IMR-90 (cell line): ENCODE measurements at regions not wholly inside any gene's neighbourhood (a gene's known extent, or its start where the extent isn't known, plus 50 kb on each side); places are given as distances from the start of the nearest gene placed in this dataset.

Experiments used
- ATAC-seq: fragments of 200-7000 bp; cut with Tn5 transposase; 2 replicates; pipeline ENCODE4 v1.9.1; 2020; ENCODE audit warnings: low read depth, mild to moderate bottlenecking, moderate library complexity
- BruUV-seq: library from RNA; stranded (reverse); fragments of 400-500 nt; replicated peaks from 2 replicates; lab custom pipeline; 2021; lab: Mats Ljungman, UMichigan
- CTCF ChIA-PET: fragments of 300-600 bp; formaldehyde crosslinking; extraction: SDS; loops from one replicate; lab custom pipeline; 2021; ENCODE audit warnings: antibody characterized with exemption; lab: Yijun Ruan, JAX
- POLR2A ChIA-PET: fragments of 300-600 bp; sonication (Branson Sonifier 250); formaldehyde crosslinking; loops from one replicate; lab custom pipeline; 2022; ENCODE audit warnings: antibody characterized with exemption; ENCODE audit not compliant: unreplicated experiment; lab: Charles Lee
- DNase-seq: peaks from one replicate; pipeline ENCODE4 v3.0.0; 2013
- H2AFZ ChIP-seq: replicated peaks from 2 replicates; pipeline ENCODE3; 2013; ENCODE audit warnings: low read length, mild to moderate bottlenecking; ENCODE audit not compliant: poor library complexity
- H2AK5ac ChIP-seq: 2 replicates; pipeline ENCODE4 v1.6.1; 2013; ENCODE audit warnings: low read depth, low read length, inconsistent platforms
- H2AK9ac ChIP-seq: replicated peaks from 2 replicates; pipeline ENCODE3; 2013; ENCODE audit warnings: mild to moderate bottlenecking, low read depth, low read length, moderate library complexity; ENCODE audit not compliant: poor library complexity
- H2BK120ac ChIP-seq: 2 replicates; pipeline ENCODE4 v1.6.1; 2013; ENCODE audit warnings: low read depth, low read length, inconsistent platforms
- H2BK15ac ChIP-seq: 3 replicates; pipeline ENCODE4 v1.6.1; 2013; ENCODE audit warnings: low read depth, low read length, inconsistent platforms
- H2BK20ac ChIP-seq: 2 replicates; pipeline ENCODE4 v1.6.1; 2013; ENCODE audit warnings: low read depth, mild to moderate bottlenecking, inconsistent platforms, low read length, moderate library complexity
- H2BK5ac ChIP-seq: 2 replicates; pipeline ENCODE4 v1.6.1; 2013; ENCODE audit warnings: mild to moderate bottlenecking, low read depth, low read length, inconsistent platforms; ENCODE audit not compliant: poor library complexity, severe bottlenecking
- H3K14ac ChIP-seq: replicated peaks from 2 replicates; pipeline ENCODE4 v1.6.1; 2013; ENCODE audit warnings: low read depth, low read length, inconsistent platforms
- H3K18ac ChIP-seq: 2 replicates; pipeline ENCODE4 v1.6.1; 2013; ENCODE audit warnings: low read depth, low read length, control low read depth
- H3K23ac ChIP-seq: 2 replicates; pipeline ENCODE4 v1.6.1; 2013; ENCODE audit warnings: low read depth, low read length, inconsistent platforms
- H3K27ac ChIP-seq: 2 replicates; pipeline ENCODE4 v1.5.1; 2013; ENCODE audit warnings: mild to moderate bottlenecking, control low read depth, low read length; ENCODE audit not compliant: insufficient read depth
- H3K27me3 ChIP-seq: 2 replicates; pipeline ENCODE4 v1.6.1; 2013; ENCODE audit warnings: low read length; ENCODE audit not compliant: control insufficient read depth, insufficient read depth
- H3K36me3 ChIP-seq: 2 replicates; pipeline ENCODE4 v1.6.1; 2013; ENCODE audit warnings: low read length, mixed read lengths; ENCODE audit not compliant: control insufficient read depth, insufficient read depth
- H3K4ac ChIP-seq: 2 replicates; pipeline ENCODE4 v1.6.1; 2013; ENCODE audit warnings: low read depth, low read length, inconsistent platforms
- H3K4me1 ChIP-seq: 2 replicates; pipeline ENCODE4 v1.6.1; 2013; ENCODE audit warnings: low read length, mixed read lengths; ENCODE audit not compliant: control insufficient read depth, insufficient read depth
- H3K4me2 ChIP-seq: 2 replicates; pipeline ENCODE4 v1.6.1; 2013; ENCODE audit warnings: low read depth, mild to moderate bottlenecking, control low read depth, low read length, moderate library complexity
- H3K4me3 ChIP-seq: 2 replicates; pipeline ENCODE4 v1.5.1; 2013; ENCODE audit warnings: low read depth, mild to moderate bottlenecking, control low read depth, low read length, moderate library complexity; ENCODE audit not compliant: insufficient read depth
- H3K56ac ChIP-seq: 2 replicates; pipeline ENCODE4 v1.6.1; 2013; ENCODE audit warnings: low read length, inconsistent platforms; ENCODE audit not compliant: insufficient read depth; ENCODE audit errors: extremely low read depth
- H3K79me1 ChIP-seq, 2 experiments: 2 replicates each; pipeline ENCODE4 v1.6.1; 2013; ENCODE audit warnings: low read length in 2 of 2, inconsistent platforms in 1 of 2, low read depth in 1 of 2
- H3K9ac ChIP-seq: 2 replicates; pipeline ENCODE4 v1.6.1; 2013; ENCODE audit warnings: low read depth, low read length, control low read depth
- H3K9me1 ChIP-seq: 2 replicates; pipeline ENCODE4 v1.6.1; 2013; ENCODE audit warnings: low read length, inconsistent platforms; ENCODE audit not compliant: insufficient read depth
- H3K9me3 ChIP-seq: 2 replicates; pipeline ENCODE4 v1.6.1; 2013; ENCODE audit warnings: low read length; ENCODE audit not compliant: control insufficient read depth, insufficient read depth
- H4K20me1 ChIP-seq: 2 replicates; pipeline ENCODE4 v1.6.1; 2013; ENCODE audit warnings: low read length, inconsistent platforms; ENCODE audit not compliant: insufficient read depth
- H4K5ac ChIP-seq: 2 replicates; pipeline ENCODE4 v1.6.1; 2013; ENCODE audit warnings: mild to moderate bottlenecking, low read depth, low read length, control low read depth
- H4K8ac ChIP-seq, 2 experiments: 2 replicates each; pipeline ENCODE4 v1.6.1; 2013; ENCODE audit warnings: low read depth in 2 of 2, low read length in 2 of 2, control low read depth in 1 of 2, inconsistent platforms in 1 of 2
- H4K91ac ChIP-seq: 2 replicates; pipeline ENCODE4 v1.6.1; 2013; ENCODE audit warnings: low read depth, low read length, inconsistent platforms; ENCODE audit not compliant: insufficient read depth
- CEBPB ChIP-seq: IDR thresholded peaks from 2 replicates; pipeline ENCODE4 v1.6.1; 2012; ENCODE audit warnings: low read depth, low read length, improper control_type of control experiment
- CHD1 ChIP-seq: IDR thresholded peaks from 2 replicates; pipeline ENCODE4 v1.6.1; 2012; ENCODE audit warnings: low read depth, low read length, improper control_type of control experiment
- MAZ ChIP-seq: IDR thresholded peaks from 2 replicates; pipeline ENCODE4 v1.6.1; 2012; ENCODE audit warnings: low read depth, mild to moderate bottlenecking, low read length, improper control_type of control experiment, moderate library complexity, borderline replicate concordance
- MXI1 ChIP-seq: IDR thresholded peaks from 2 replicates; pipeline ENCODE4 v1.6.1; 2012; ENCODE audit warnings: low read depth, mild to moderate bottlenecking, low read length, moderate library complexity, borderline replicate concordance
- NFE2L2 ChIP-seq: fragments of 150-350 bp; IDR thresholded peaks from 2 replicates; pipeline ENCODE4 v1.6.1; 2016; ENCODE audit warnings: low read depth, mild to moderate bottlenecking, low read length
- WGBS, 2 experiments: methylation state at CpG; one replicate each; pipeline versions ENCODE4 v1.1.5 to v1.1.7; 2013; ENCODE audit warnings: missing lambda C conversion rate in 2 of 2; ENCODE audit not compliant: insufficient read length in 1 of 2; ENCODE audit errors: extremely low coverage in 2 of 2; 5-methylcytosine and 5-hydroxymethylcytosine counted together
- dilution Hi-C: fragments of 300-500 bp; cut with HindIII; formaldehyde crosslinking; loops from one replicate; pipeline ENCODE4 v1.14.3; 2018; ENCODE audit warnings: low sequenced_read_pairs; ENCODE audit not compliant: unreplicated experiment
- in situ Hi-C: fragments of 300-500 bp; cut with MboI; formaldehyde crosslinking; loops from 3 replicates; pipeline ENCODE4 v1.14.3; 2019; ENCODE audit warnings: low sequenced_read_pairs, inconsistent platforms, mixed read lengths
- intact Hi-C: fragments of 100-400 bp; cut with micrococcal nuclease; formaldehyde crosslinking; loops from 2 replicates; pipeline ENCODE4 v1.10.0; 2022
- TF ChIP-seq, protein P1 (sequence below): fragments of 150-350 bp; IDR thresholded peaks from 2 replicates; pipeline ENCODE4 v1.6.1; 2017; ENCODE audit warnings: mild to moderate bottlenecking, antibody characterized with exemption, low read length, low read depth

DNA sequence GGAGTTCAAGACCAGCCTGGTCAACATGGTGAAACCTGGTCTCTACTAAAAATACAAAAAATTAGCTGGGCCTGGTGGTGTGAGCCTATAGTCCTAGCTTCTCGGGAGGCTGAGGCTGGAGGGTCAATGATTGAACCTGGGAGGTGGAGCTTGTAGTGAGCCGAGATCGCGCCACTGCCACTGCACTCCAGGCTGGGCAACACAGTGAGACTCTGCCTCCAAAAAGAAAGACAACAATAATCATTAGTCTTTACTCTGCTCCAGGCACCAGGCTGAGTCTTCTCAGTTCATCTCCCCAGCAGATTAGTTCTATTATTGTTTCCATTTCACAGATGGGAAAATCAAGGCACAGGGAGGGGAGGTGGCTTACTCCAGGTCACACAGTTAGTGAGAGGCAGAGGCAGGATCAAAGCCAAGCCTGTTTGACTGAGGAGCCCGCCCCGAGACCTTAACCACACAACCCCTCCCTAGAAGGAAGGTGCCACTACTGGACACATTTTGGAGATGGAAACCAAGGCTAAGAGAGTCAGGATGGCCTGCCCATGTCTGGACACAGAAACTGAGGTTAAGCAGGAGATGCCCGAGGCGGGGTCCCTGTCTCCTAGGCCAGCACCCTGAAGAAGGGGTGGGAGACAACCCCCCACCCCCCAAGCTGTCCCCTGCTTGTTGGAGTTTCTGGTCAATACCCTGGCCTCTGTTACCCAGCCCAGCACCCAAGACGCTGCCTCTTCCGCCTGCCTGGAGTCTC, 75.8 kb downstream of the CEBPB start:
- ATAC-seq: no peak
- intact Hi-C loops: no loop called here
- H2BK120ac ChIP-seq: peak overlapping the region; percentile 1; the same call in 1 of the 2 replicates
- no peak for TF ChIP-seq MXI1
- no peak for TF ChIP-seq MAZ
- TF ChIP-seq, protein P1, sequence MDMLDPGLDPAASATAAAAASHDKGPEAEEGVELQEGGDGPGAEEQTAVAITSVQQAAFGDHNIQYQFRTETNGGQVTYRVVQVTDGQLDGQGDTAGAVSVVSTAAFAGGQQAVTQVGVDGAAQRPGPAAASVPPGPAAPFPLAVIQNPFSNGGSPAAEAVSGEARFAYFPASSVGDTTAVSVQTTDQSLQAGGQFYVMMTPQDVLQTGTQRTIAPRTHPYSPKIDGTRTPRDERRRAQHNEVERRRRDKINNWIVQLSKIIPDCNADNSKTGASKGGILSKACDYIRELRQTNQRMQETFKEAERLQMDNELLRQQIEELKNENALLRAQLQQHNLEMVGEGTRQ: no peak
- TF ChIP-seq NFE2L2: no peak
- TF ChIP-seq CEBPB: no peak
- TF ChIP-seq CHD1: no peak
- H3K4me1 ChIP-seq: peaks cover 6% of the 10 kb centered on the region; the same call in 1 of the 2 replicates
- no TSS peak for BruUV-seq
- no peaks in the 10 kb centered on the region for H3K79me1 ChIP-seq
- H3K4me3 ChIP-seq: no peak overlapping the region
- H2AK9ac ChIP-seq: peak overlapping the region; percentile 76
- no peaks in the 10 kb centered on the region; the same call in 1 of the 2 replicates for H4K20me1 ChIP-seq
- no peak overlapping the region for H3K9ac ChIP-seq
- H3K4ac ChIP-seq: peak overlapping the region; percentile 76
- H3K9me1 ChIP-seq: peaks cover 4% of the 10 kb centered on the region
- DNase-seq: no peak
- dilution Hi-C loops: no loop called here
- peak overlapping the region; percentile 0; the same call in 1 of the 3 replicates for H2BK15ac ChIP-seq
- H3K36me3 ChIP-seq: no peaks in the 10 kb centered on the region
- H3K23ac ChIP-seq: no peak overlapping the region
- peak overlapping the region; percentile 41 to 58; a peak in 2 of 4 replicates for H4K8ac ChIP-seq
- H3K9me3 ChIP-seq: no peaks in the 10 kb centered on the region
- in situ Hi-C loops: no loop called here
- CTCF ChIA-PET: no interaction called here
- H3K27ac ChIP-seq: no peak overlapping the region
- peak overlapping the region; percentile 87 for H2AK5ac ChIP-seq
- no peak overlapping the region for H3K56ac ChIP-seq
- no CpG with 5 or more reads among the region's 10 CpGs for WGBS, 2 experiments
- no peak overlapping the region for H3K4me2 ChIP-seq
- H2AFZ ChIP-seq: peak overlapping the region; percentile 58
- H2BK5ac ChIP-seq: no peak overlapping the region
- no peak overlapping the region; the same call in 1 of the 2 replicates for H3K18ac ChIP-seq
- POLR2A ChIA-PET: no interaction called here
- H3K14ac ChIP-seq: 0 out of 2 replicates have a peak overlapping the region, but pooled peaks have one; percentile 21
- peak overlapping the region; percentile 63; the same call in 1 of the 2 replicates for H2BK20ac ChIP-seq
- H4K91ac ChIP-seq: peak overlapping the region; percentile 51
- no peaks in the 10 kb centered on the region for H3K27me3 ChIP-seq
- H4K5ac ChIP-seq: no peak overlapping the region; the same call in 1 of the 2 replicates
